HEK293 (cell line): ENCODE measurements at regions not wholly inside any gene's neighbourhood (a gene's known extent, or its start where the extent isn't known, plus 50 kb on each side); places are given as distances from the start of the nearest gene placed in this dataset.

Experiments used
- CTCF ChIA-PET: fragments of 350-600 bp; formaldehyde crosslinking; extraction: SDS; loops from one replicate; lab custom pipeline; 2021; ENCODE audit warnings: antibody characterized with exemption; lab: Yijun Ruan, JAX
- POLR2A ChIA-PET: fragments of 300-600 bp; formaldehyde crosslinking; extraction: SDS; loops from one replicate; lab custom pipeline; 2020; ENCODE audit warnings: antibody characterized with exemption, inconsistent platforms; lab: Yijun Ruan, JAX
- H3K27ac ChIP-seq: fragments of 200-500 bp; sonication (Bioruptor generic); 2 replicates; pipeline ENCODE4 v1.5.1; 2014; ENCODE audit warnings: low read depth, low read length, control low read depth, inconsistent platforms; ENCODE audit errors: extremely low read depth
- H3K36me3 ChIP-seq, 2 experiments: fragments of 200-500 bp in 1 of 2; sonication (Bioruptor generic) in 1 of 2; 1 replicate in 1 of 2; 2 replicates in 1 of 2; pipeline ENCODE4 v1.5.1; 2014 to 2017; ENCODE audit warnings: inconsistent platforms in 2 of 2, low read length in 2 of 2; ENCODE audit not compliant: control insufficient read depth in 2 of 2, insufficient read depth in 1 of 2
- H3K4me1 ChIP-seq: fragments of 200-500 bp; sonication (Bioruptor generic); 2 replicates; pipeline ENCODE4 v1.5.1; 2014; ENCODE audit warnings: mild to moderate bottlenecking, low read length, inconsistent platforms; ENCODE audit not compliant: control insufficient read depth, insufficient read depth
- H3K4me3 ChIP-seq: 2 replicates; pipeline ENCODE4 v1.5.1; 2011; ENCODE audit warnings: low read depth, mild to moderate bottlenecking, control low read depth, low read length, moderate library complexity
- H3K9me3 ChIP-seq: fragments of 200-500 bp; sonication (Bioruptor generic); 2 replicates; pipeline ENCODE4 v1.5.1; 2014; ENCODE audit warnings: low read depth, low read length, inconsistent platforms; ENCODE audit not compliant: control insufficient read depth, insufficient read depth
- EGR2 ChIP-seq: fragments of 450-650 bp; formaldehyde crosslinking; IDR thresholded peaks from 2 replicates; pipeline ENCODE4 v1.5.1; 2016; ENCODE audit warnings: low read depth, missing biosample characterization, missing genetic modification characterization
- OVOL3 ChIP-seq: fragments of 450-650 bp; formaldehyde crosslinking; IDR thresholded peaks from 2 replicates; pipeline ENCODE4 v1.5.1; 2016; ENCODE audit warnings: missing biosample characterization, missing genetic modification characterization
- SETDB1 ChIP-seq: IDR thresholded peaks from one replicate; pipeline ENCODE4 v1.6.1; 2017; ENCODE audit warnings: mild to moderate bottlenecking, low read length, moderate library complexity, mixed read lengths; ENCODE audit not compliant: insufficient read length
- ZBTB20 ChIP-seq: fragments of 450-650 bp; formaldehyde crosslinking; IDR thresholded peaks from 2 replicates; pipeline ENCODE4 v1.5.1; 2016; ENCODE audit warnings: missing biosample characterization, missing genetic modification characterization
- ZFHX2 ChIP-seq: fragments of 450-650 bp; formaldehyde crosslinking; conservative IDR thresholded peaks from 2 replicates; pipeline ENCODE4 v1.5.1; 2016; ENCODE audit warnings: missing biosample characterization, missing genetic modification characterization
- ZNF121 ChIP-seq: fragments of 450-650 bp; formaldehyde crosslinking; IDR thresholded peaks from 2 replicates; pipeline ENCODE4 v1.5.1; 2016; ENCODE audit warnings: missing biosample characterization, missing genetic modification characterization
- ZNF211 ChIP-seq: fragments of 450-650 bp; formaldehyde crosslinking; IDR thresholded peaks from 2 replicates; pipeline ENCODE4 v1.5.1; 2016; ENCODE audit warnings: low read depth, missing biosample characterization, missing genetic modification characterization
- ZNF335 ChIP-seq: fragments of 450-650 bp; formaldehyde crosslinking; conservative IDR thresholded peaks from 2 replicates; pipeline ENCODE4 v1.5.1; 2016; ENCODE audit warnings: missing biosample characterization, missing genetic modification characterization
- ZNF366 ChIP-seq: fragments of 450-650 bp; formaldehyde crosslinking; conservative IDR thresholded peaks from 2 replicates; pipeline ENCODE4 v1.5.1; 2016; ENCODE audit warnings: missing biosample characterization, missing genetic modification characterization
- ZNF48 ChIP-seq: fragments of 450-650 bp; formaldehyde crosslinking; IDR thresholded peaks from 2 replicates; pipeline ENCODE4 v1.5.1; 2016; ENCODE audit warnings: missing biosample characterization, missing genetic modification characterization
- ZNF561 ChIP-seq: fragments of 450-650 bp; IDR thresholded peaks from 2 replicates; pipeline ENCODE4 v1.5.1; 2018; ENCODE audit warnings: missing biosample characterization, missing genetic modification characterization, borderline replicate concordance
- ZNF645 ChIP-seq: fragments of 450-650 bp; formaldehyde crosslinking; IDR thresholded peaks from 2 replicates; pipeline ENCODE4; 2016; ENCODE audit warnings: missing biosample characterization, missing genetic modification characterization
- ZNF707 ChIP-seq: fragments of 450-650 bp; formaldehyde crosslinking; IDR thresholded peaks from 2 replicates; pipeline ENCODE4 v1.5.1; 2016; ENCODE audit warnings: missing biosample characterization, missing genetic modification characterization
- TF ChIP-seq, protein P1 (sequence below): fragments of 450-650 bp; formaldehyde crosslinking; IDR thresholded peaks from 2 replicates; pipeline ENCODE4 v1.5.1; 2017; ENCODE audit warnings: missing biosample characterization, missing genetic modification characterization
- TF ChIP-seq, protein P2 (sequence below): fragments of 450-650 bp; formaldehyde crosslinking; IDR thresholded peaks from 2 replicates; pipeline ENCODE4 v1.5.1; 2016; ENCODE audit warnings: missing biosample characterization, missing genetic modification characterization, low read depth
- TF ChIP-seq, protein P3 (sequence below): fragments of 450-650 bp; IDR thresholded peaks from 2 replicates; pipeline ENCODE4 v1.5.1; 2018; ENCODE audit warnings: missing biosample characterization, mild to moderate bottlenecking, missing genetic modification characterization

DNA sequence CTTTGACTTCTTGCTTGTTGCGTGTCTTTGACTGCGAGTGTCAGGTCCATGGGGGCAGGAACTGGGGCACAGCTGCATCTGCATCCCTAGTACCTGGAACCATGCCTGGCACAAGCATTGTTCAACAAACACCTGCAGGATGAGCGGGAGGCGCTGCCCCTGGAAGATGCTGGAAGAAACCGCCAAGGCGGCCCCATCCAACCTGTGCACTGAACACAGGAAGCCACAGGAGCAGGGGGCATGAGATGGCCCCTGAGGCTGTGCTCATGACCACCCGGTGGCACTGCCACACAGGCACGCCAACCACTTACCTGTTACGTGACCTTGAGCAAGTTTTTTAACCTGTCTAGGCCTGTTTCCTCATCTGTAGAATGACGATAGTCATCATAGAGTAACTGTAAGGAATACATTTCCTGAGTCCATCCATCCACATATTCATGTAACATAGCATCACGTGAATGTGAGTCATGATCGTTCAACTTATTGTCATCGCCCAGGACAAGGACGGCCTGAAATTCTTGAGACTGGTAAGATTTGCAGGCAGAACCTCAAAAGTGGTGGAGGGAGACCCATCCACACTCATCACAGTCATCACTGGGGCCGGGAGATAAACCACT, 374.2 kb downstream of the PREX1 start:
- no peak overlapping the region for H3K27ac ChIP-seq
- H3K36me3 ChIP-seq: no peaks in the 10 kb centered on the region
- no peak for TF ChIP-seq OVOL3
- no peak for TF ChIP-seq ZNF121 (tag by site-specific recombination)
- TF ChIP-seq ZNF211 (tag by site-specific recombination): no peak
- TF ChIP-seq, protein P1, sequence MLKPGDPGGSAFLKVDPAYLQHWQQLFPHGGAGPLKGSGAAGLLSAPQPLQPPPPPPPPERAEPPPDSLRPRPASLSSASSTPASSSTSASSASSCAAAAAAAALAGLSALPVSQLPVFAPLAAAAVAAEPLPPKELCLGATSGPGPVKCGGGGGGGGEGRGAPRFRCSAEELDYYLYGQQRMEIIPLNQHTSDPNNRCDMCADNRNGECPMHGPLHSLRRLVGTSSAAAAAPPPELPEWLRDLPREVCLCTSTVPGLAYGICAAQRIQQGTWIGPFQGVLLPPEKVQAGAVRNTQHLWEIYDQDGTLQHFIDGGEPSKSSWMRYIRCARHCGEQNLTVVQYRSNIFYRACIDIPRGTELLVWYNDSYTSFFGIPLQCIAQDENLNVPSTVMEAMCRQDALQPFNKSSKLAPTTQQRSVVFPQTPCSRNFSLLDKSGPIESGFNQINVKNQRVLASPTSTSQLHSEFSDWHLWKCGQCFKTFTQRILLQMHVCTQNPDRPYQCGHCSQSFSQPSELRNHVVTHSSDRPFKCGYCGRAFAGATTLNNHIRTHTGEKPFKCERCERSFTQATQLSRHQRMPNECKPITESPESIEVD: no peak
- TF ChIP-seq, protein P2, sequence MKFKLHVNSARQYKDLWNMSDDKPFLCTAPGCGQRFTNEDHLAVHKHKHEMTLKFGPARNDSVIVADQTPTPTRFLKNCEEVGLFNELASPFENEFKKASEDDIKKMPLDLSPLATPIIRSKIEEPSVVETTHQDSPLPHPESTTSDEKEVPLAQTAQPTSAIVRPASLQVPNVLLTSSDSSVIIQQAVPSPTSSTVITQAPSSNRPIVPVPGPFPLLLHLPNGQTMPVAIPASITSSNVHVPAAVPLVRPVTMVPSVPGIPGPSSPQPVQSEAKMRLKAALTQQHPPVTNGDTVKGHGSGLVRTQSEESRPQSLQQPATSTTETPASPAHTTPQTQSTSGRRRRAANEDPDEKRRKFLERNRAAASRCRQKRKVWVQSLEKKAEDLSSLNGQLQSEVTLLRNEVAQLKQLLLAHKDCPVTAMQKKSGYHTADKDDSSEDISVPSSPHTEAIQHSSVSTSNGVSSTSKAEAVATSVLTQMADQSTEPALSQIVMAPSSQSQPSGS (tag by site-specific recombination): no peak
- TF ChIP-seq ZNF645 (tag by site-specific recombination): no peak
- TF ChIP-seq, protein P3, sequence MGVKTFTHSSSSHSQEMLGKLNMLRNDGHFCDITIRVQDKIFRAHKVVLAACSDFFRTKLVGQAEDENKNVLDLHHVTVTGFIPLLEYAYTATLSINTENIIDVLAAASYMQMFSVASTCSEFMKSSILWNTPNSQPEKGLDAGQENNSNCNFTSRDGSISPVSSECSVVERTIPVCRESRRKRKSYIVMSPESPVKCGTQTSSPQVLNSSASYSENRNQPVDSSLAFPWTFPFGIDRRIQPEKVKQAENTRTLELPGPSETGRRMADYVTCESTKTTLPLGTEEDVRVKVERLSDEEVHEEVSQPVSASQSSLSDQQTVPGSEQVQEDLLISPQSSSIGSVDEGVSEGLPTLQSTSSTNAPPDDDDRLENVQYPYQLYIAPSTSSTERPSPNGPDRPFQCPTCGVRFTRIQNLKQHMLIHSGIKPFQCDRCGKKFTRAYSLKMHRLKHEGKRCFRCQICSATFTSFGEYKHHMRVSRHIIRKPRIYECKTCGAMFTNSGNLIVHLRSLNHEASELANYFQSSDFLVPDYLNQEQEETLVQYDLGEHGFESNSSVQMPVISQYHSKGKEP: no peak
- ChIA-PET CTCF (no interaction called here), POLR2A (no interaction called here)
- no peak overlapping the region for H3K4me3 ChIP-seq
- no peaks in the 10 kb centered on the region for H3K4me1 ChIP-seq
- no peaks in the 10 kb centered on the region for H3K9me3 ChIP-seq

GRCh38 chr20:48451401-48451800, 376.4 kb downstream of the PREX1 start:
- ChIA-PET CTCF (no interaction called here), POLR2A (no interaction called here)
- no peak overlapping the region for H3K27ac ChIP-seq

GRCh38 chr20:48448666-48449600, 378.9 kb downstream of the PREX1 start:
- Histone ChIP-seq H3K4me1 (no peaks in the 10 kb centered on the region), H3K27ac (no peak overlapping the region), H3K9me3 (no peaks in the 10 kb centered on the region), H3K36me3 (no peaks in the 10 kb centered on the region), H3K4me3 (no peak overlapping the region)
- TF ChIP-seq EGR2 (tag by site-specific recombination): peak; percentile 57; the same call in 1 of the 2 replicates
- TF ChIP-seq ZNF48 (tag by site-specific recombination): no peak
- TF ChIP-seq ZNF335 (tag by site-specific recombination): no peak
- no peak for TF ChIP-seq ZNF366 (tag by site-specific recombination)
- no peak for TF ChIP-seq SETDB1
- 0 out of 2 replicates have a peak, but pooled peaks have one; percentile 47 for TF ChIP-seq ZFHX2 (tag by site-specific recombination)
- ChIA-PET CTCF (no interaction called here), POLR2A (no interaction called here)

More at GRCh38 chr20:48451401-48451800, 376.4 kb downstream of the PREX1 start:
- Histone ChIP-seq H3K4me1 (no peaks in the 10 kb centered on the region), H3K4me3 (no peak overlapping the region), H3K9me3 (no peaks in the 10 kb centered on the region), H3K36me3 (no peaks in the 10 kb centered on the region)
- no peak for TF ChIP-seq ZBTB20 (tag by site-specific recombination)
- TF ChIP-seq ZNF707 (tag by site-specific recombination): no peak
- TF ChIP-seq ZNF561 (tag by site-specific recombination): no peak
